ENCODE measurements at regions not wholly inside any gene's neighbourhood (a gene's known extent, or its start where the extent isn't known, plus 50 kb on each side); places are given as distances from the start of the nearest gene placed in this dataset.

DNA sequence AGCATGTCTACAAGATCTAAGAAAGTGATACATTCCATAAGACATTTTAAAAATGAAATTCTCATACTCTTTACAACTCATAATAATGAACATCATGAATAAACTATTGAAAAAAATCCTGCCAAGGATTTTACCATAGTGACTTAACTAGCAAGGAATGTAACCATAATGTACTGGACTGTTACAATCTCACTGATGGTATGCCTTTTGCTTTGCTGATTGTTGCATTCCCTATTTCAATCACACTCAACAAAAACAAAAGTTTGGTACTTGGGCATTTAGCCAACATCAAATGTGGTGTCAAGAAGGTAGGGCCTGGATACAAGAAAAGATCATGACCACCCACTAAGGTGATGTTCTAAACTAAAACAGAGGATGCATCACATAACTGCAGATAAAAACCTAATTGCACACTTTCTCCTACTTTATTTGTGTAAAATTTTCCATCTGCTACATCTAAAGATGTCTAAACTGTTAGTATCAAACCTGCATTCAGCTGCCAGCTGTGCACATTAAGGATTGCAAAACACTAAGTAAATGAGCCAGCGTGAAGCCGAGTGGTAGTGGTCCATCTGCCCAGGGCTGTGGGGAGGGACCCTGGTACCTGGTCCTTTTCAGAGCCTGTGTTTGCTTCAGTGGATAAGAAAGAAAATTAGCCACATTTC lies 564.4 kb downstream of the ZEB2 start:
- DNase-seq (ENCODE audit: low read depth in 3 of 3), result no peak

DNA sequence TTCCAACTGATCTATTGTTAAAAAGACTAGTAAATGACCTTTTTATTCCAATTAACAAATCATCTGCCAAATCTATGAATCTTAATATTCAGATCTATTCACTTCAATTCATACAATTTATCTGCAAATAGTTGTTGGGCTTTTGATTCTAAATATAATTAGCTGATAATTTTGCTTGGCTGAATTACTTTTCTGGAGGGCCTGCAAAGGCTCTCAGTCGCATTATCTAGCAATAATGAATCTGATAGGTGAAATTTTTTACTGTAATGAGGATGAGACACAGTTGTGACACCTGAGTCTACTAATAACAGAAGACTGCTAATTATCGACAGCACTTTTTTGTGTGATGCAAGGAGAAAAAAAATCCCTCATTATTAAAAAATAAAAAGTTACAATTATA lies 565.1 kb downstream of the ZEB2 start:
- no peak for DNase-seq (ENCODE audit: low read depth in 3 of 3)

DNA sequence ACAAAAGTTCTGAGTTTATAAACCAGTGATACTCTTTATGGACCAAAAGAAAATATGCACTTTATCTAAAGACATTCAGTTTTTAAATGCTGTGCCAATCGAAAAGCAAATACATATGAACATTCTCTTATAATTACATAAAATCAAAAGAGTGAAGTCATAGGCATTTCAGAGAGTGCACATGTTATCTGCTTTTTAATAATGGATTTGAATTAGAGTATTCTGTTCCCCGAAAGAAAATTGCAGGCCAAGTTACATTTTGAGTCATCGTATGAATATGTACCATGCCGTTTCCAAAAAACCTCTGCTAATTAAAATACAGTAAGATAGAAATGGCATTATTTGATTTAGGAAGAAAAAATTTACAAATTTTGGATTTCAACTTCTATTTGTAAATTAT lies 565.7 kb downstream of the ZEB2 start:
- DNase-seq (ENCODE audit: low read depth in 3 of 3), result no peak

DNA sequence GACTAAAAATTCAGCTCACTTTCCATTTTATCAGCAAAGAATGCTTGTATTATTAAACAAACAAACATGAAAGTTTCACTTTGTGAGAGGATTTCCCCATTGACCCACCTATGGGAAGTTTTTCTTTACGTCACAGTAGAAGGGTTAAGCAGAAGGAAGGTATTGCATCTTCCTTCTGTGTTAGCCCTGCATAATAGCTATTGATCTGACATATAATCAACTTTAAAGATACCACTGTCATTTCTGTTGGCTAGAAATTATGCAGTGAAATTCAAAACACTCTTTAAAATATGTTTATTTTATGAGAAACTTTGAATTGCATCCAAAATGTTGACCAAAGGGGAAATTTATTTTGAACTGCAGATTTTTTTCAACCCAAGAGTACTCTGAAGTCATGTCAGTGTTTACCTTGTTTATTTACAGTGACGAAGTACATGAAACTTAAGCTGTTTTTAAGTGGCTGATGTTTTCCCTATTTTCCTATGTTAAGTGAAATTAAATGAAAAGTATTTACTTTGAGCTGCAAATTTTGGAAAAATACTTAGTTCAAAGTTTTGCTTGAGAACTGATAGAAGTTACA lies 566.4 kb downstream of the ZEB2 start:
- DNase-seq (ENCODE audit: low read depth in 3 of 3), result no peak

DNA sequence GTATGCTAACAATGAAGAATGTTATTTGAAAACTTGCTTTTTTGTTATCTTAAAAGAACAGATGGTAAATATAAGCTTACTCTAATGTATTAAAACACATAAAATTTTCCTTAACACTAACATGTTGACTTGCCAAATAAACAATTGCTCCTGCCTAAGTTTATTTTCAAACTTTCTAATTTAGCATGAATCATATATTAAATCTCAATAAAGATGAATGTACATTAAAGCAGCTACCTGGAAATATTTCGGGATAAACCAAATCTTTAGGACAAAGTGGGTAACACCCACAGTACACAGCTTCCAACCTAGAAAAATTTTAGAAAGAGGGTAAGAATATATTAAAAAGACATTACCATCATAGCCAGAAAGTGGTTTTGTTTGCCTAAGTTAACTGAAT lies 567.4 kb downstream of the ZEB2 start:
- DNase-seq (ENCODE audit: low read depth in 3 of 3), result no peak

DNA sequence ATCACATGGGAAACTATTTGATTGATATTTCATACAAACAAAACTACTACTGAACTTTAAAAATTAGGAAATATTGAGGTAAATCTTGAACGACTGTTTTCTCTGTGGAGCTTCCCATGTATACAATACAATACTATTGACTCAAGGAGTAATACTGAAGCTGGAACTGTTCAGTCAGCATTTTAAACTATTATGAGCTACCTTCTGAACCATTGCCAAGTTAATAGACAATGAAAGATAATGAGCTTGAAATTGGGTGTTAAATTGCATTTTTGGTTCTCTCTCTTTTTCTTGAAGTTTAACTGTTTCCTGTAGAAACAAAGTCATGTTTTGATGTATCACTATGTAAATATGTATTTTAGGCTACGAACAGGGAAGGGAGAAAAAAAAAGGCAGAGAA lies 569.2 kb downstream of the ZEB2 start:
- DNase-seq (ENCODE audit: low read depth in 3 of 3), result no peak

DNA sequence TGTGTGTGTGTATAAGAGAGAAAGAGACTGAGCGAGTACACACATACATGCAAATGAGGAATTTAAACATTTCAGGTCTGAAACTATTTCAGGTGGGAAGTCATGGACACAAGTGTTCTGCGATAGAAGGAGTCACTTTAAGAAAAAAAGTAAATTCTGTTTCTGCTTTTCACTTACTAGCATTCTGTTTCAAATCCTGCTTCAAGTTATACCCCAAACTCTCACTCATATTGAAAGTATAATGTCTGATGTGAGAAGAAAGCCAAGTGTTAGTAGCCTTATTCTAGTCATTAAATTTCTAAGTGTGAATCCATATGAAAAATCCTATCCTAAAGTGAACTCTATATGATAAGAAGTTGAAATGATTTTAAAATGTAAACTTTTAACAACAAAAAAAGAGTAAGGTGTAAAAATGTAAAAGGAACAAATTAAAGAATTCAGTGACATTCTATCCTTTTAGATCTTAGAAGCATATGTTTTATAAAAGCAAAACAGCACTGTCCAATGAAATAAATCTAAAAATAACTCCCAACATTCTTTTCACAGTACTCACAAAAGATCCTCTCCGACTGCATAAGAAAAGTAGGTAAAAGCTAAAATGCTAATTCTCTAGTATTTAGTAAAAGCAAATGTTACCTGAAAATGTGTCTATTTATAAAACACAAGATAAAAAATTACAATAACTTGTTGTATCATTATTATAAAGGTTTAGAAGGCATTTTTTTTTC lies 570.6 kb downstream of the ZEB2 start:
- no peak for DNase-seq (ENCODE audit: low read depth in 3 of 3)

DNA sequence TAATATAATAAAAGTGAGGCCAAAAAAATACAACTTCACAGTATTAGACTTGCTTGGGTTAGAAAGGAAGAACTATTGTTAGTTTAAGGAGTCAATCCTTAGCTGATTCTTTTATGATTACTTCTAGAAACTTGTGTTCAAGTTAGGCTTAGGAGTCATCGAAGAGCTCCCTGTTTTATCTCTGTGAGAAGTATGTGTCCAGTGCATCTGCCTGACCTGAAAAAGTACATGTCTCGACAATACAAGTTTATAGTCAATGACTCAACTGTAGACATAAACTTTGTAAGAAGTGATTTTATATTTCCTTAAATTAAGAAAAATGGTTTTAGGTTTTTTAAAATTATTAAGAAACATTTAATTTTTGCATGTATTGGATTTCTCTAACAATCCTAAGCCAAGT lies 571.2 kb downstream of the ZEB2 start:
- DNase-seq (ENCODE audit: low read depth in 3 of 3), result no peak

DNA sequence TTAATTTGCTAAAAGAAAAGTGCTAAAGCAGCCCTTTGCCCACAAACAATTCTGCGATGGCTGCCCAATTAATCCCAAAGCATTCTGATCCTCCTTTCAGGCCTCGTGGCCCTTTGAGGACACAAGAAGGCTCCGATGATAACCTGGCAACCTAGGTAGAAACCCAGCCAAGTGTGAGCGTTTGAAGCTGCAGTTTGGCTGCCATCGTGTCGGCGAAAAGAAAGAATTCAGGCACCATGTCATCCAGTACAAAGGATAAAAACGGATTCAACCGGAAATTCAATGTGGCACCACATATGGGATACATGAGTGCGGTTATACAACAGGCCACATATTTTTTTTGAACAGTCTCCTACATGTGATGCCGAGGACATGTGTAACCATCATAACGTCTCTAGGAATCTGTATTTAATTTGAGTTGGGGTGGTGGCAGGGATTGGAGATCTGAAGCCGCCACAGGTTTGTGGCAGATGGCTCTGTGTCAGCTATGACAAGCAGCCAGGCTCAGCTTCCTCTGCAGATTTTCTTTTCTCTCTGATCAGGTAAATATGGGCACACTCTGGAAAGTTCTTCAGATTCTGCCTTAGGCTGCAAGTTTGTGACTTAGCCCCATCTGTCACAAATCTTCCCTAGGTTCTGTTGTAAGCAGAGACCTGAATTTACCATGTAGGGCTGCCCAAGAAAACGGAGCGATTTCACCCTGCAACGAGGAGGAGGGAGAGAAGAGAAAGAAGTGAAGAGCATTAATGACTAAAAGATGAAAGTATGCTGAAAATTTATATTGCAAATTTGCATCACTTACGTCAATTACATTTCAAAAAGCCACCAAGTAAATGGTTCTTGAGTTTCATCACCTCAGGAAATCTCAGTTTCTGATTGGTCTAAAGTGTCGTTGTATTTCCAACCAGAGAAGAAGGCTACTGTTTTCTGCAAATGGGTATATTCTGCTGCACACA lies 573.2 kb downstream of the ZEB2 start:
- DNase-seq (ENCODE audit: low read depth in 3 of 3), result no peak

DNA sequence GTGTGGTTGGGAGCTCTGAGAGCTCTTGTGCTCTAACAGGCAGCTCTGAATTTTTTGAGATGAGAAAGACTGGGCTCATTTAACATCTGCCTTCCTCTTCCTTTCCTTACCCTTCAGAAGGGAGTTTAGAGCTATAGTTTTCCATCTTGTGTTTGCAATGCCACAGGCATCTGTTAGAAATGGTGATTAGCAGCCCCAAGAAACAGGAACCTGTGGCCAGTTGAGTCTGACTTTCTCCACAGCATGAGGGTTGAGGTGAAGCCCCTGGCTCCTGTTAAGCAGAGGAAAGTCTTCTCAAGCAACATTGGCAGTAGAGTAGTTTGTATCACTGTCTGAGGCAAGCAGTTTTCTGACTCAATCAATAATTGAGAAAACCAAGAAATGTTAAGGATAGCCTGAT lies 577.4 kb downstream of the ZEB2 start:
- DNase-seq (ENCODE audit: low read depth in 3 of 3), result no peak

DNA sequence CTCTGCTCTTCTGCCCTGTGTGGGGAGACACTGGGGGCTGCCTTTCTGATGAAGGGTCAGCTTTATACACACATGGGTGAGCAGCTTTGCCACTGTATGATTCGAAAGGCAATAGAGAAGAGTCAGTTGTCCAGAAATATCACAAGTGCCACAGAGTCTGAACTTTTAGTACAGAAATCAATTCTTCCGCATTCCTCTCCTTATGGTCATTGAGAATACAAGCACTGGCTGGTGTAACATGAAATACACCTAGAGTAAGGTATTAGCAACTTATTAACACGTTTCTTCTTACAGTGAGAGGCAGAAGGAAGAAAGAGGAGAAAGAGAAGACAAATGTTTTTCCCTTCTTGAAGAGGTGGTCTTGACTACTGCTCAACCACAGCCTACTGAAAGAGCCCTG lies 579.2 kb downstream of the ZEB2 start:
- no peak for DNase-seq (ENCODE audit: low read depth in 3 of 3)

DNA sequence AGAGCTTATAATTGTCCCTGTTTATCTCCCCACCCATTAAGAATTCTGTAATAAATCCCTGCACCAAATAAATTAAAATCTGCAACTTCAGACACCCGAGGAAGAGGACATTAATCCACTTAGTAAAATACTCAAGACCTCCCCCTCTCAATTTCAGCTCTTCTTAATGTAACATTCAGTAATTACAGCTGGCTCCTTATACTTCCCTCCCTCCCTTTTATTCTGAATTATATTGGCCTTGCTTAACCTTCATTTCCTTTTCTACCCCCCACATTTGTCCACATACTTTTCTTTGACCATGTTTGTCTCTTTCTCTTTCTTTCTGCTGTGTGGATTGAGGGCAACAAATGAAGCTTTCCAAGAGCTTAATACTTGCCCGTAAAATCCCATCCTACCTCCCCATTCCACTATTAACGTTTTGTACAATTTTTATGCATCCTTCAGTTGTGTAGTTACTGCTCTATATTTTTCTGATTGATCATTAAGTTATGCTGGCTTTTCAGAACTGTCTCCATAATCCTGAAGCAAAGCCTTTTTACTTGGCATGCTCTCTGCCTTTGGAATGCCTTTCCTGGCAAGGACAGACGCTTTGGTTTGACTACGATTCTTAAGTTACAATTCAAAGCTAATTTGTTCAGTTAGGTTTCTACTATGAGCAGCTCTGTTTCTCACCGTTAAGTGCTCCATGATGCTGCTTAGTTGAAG lies 580.1 kb downstream of the ZEB2 start:
- DNase-seq (ENCODE audit: low read depth in 3 of 3), result no peak

DNA sequence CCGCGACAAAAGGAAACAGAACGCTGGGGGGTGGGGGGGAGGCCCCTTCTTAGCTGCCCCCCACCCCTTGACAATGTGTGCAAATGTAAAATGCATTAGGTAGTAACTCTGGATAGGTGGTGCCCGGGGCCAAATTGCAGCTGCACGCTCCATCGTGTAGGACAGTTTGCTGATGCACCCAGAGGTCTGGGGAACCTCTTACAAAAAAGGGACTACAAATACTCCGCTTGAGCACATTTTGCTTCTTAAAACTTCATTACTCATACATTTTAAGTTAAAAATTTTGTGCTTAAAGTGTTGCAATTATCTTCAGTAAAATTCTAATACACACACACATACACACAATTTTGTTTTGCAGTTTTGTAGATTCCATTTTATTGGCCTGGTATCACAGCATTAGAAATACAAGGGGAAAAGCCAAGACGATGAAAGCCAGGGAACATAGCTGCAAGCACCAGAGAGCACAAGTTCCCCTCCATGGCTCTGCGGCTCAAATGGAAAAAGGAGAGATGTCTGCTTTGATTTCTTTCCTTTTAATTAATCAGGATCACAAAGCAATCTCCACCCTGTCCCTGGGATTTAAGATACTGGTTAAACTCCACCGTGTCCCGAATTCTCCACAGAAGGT lies 582.1 kb downstream of the ZEB2 start:
- DNase-seq (ENCODE audit: low read depth in 3 of 3), result no peak

DNA sequence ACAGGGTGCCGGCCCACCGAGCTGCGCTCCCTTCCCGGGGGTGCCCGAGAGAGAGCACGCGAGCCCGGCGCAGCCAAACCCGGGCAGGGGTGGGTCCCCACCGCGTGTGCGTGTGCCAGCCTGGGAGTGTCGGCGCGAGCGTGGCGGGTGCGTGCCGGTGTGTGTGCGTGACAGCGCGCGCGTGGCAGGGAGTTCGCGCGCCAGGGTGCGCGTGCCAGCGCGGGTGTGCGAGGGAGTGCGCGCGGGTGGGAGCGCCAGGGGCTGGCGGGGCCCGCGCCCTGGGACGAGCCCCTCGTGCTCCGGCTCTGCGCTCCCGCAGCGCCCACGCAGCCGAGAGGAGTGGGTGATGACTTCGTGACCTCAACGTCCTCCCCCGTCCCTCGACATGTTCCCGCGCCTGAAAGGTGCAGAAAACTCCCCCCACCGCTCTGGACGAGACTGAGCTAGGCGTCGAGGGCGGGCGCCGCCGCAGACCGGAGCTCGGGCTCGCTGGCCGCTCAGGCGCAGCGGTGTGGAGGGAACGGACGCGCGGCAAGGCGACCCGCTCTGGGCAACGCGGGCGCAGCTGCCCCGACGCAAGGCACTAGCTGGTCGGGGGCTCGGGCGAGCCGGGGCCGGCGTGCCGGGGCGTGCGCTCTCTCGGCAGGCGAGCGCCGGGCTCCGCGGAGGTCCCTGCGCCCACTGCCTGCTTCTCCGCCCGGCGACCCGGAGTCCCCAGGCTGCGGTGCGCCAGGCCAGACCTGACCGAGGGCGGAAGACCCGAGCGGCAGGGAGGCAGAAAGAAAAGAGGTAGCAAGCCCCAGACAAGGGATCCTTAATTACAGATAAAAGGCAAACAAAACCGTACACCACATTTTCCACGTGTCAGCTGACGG lies 582.8 kb downstream of the ZEB2 start:
- peak in 2 of 3 donors; percentile 3 to 6 for DNase-seq (ENCODE audit: low read depth in 3 of 3)

DNA sequence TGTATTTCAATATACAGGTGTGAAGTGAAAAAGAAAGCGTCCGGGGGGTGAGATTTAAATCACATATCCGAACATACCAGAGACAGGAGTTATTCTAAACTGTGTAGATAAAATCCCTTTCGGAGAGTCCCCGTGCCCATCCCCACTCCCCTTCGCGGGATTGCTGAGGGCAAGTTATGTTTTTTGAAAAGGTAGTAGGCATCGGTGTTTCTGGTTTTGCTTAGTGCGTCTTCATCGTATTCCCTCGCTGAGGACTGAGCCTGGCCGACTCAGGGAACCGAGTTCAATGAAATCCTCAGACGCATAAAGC lies 583.4 kb downstream of the ZEB2 start:
- no peak for DNase-seq (ENCODE audit: low read depth in 3 of 3)

DNA sequence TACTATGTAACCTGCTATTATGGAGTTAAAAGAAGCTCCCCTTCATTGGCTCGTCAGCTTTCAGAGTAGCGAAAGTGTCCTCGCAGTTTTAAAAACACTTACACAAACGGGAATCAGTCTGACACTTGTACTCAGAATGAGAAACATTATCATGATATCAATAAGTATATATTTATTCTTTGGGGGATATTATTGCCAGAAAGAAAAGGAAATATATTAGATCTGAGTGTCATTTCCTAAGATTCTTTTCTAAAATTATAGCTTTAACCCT lies 584.5 kb downstream of the ZEB2 start:
- no peak for DNase-seq (ENCODE audit: low read depth in 3 of 3)

DNA sequence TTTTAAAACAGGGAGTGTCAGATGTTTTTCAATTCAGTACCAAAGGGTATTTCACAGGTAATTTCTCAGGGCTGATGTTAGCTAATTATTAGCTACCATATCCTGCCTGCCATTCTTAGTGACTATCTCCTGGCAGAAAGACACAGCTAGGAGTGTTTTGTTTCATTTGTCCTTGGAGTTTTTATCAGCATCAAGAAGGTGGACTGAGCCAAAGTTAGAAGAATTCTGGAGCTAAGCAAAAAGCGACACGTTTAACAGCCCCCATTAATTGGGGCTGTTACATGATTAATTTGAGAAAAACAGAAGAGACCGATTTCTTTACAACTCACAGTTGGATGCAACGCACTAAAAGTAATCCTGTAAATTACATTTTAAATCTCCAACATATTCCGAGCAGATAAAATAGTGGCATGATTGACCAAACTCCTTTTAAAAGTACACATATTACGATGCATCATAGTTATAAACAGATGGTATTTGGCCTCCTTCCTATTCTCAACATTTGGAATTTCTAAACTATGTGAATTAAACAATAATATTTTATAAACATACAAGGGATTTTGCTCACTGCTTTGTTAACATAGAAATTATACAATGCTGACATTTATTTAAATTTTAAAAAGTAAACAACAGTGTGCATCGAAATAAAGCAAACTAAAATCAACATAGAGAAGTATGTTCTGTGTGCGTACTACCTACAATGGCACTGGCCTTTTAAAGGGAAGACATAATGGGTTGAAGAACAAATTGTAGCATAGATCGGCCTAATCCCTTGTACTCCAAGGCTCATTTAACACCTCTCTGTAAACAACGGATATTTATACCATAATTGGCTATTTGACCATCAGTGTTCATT lies 585.1 kb downstream of the ZEB2 start:
- no peak for DNase-seq (ENCODE audit: low read depth in 3 of 3)

DNA sequence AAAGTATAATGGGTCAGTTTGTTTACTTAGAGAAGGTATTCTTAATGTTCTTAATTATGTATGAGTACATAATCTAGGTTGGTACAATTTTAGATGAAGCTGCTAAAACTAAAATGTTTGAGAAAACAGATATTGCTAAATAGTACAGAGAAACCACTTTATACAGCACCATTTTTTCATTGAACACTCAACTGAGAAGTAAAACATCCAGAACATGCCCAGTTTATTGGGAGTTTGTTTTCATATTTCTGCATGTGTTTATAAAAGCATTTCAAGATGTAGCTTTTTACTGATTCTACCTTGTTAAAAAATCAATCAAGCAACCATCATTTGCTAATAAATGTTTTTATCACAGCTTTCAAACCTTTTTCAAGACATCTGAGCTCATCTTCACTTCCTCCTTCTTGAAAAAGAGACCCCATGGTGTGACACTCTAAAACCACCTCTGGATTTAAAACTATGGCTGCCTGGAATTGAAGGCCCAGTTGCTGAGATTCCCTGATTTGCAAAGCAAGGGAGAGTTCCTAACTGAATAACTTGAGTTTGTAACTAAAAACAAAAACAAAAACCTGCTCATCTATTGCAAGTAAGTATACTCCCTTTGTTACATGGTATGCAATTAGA lies 585.9 kb downstream of the ZEB2 start:
- DNase-seq (ENCODE audit: low read depth in 3 of 3), result no peak

DNA sequence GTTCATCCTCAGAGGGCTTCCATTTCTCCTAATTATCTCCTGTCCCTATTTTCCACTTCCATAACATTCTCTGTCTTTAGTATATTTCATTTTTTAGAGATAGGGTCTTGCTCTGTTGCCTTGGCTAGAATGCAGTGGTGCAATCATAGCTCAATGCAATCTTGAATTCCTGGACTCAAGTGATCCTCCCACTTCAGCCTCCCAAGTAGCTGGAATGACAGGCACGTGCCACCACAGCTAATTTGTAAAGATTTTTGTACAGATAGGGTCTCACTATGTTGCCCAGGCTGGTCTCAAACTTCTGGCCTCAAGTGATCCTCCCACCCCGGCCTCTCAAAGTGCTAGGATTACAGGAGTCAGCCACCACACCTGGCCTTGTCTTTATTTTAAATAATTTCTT lies 589.0 kb downstream of the ZEB2 start:
- DNase-seq (ENCODE audit: low read depth in 3 of 3), result no peak
